GM19395 (cell line): ENCODE measurements at regions not wholly inside any gene's neighbourhood (a gene's known extent, or its start where the extent isn't known, plus 50 kb on each side); places are given as distances from the start of the nearest gene placed in this dataset.
"Not testable (repeated sequence)": the region's sequence is repeated elsewhere in the genome, so short reads cannot be mapped to it uniquely, and the experiment has no call there.

Experiments used
- ATAC-seq: cut with Tn5 transposase; IDR thresholded peaks from one replicate; pipeline ENCODE4 v1.9.1; 2021; ENCODE audit warnings: mild to moderate bottlenecking, moderate library complexity; ENCODE audit not compliant: unreplicated experiment

DNA sequence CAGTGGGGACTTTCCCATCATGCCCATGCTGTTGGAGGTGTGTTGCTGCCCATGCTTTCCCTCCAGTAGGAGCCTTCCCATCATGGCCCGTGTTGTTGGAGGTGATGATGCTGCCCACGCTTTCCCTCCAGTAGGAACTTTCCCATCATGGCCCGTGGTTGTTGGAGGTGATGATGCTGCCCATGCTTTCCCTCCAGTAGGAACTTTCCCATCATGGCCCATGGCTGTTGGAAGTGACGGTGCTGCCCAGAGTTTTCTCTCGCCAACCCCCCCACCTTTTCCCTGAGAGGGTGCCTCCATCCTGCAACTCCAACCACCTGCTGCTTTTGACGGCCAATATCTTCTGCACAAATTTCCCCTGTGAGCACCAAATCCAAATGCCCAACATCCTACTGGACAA lies 205.7 kb downstream of the TOMM20 start:
- no peak for ATAC-seq

- ATAC-seq: no peak
Observed at GRCh38 chr1:234921266-234922062, 207.2 kb downstream of the TOMM20 start.

- no peak for ATAC-seq
Observed at GRCh38 chr1:234920843-234921140, 207.8 kb downstream of the TOMM20 start.

GRCh38 chr1:234920136-234920842 lies 208.3 kb downstream of the TOMM20 start:
- no peak for ATAC-seq

DNA sequence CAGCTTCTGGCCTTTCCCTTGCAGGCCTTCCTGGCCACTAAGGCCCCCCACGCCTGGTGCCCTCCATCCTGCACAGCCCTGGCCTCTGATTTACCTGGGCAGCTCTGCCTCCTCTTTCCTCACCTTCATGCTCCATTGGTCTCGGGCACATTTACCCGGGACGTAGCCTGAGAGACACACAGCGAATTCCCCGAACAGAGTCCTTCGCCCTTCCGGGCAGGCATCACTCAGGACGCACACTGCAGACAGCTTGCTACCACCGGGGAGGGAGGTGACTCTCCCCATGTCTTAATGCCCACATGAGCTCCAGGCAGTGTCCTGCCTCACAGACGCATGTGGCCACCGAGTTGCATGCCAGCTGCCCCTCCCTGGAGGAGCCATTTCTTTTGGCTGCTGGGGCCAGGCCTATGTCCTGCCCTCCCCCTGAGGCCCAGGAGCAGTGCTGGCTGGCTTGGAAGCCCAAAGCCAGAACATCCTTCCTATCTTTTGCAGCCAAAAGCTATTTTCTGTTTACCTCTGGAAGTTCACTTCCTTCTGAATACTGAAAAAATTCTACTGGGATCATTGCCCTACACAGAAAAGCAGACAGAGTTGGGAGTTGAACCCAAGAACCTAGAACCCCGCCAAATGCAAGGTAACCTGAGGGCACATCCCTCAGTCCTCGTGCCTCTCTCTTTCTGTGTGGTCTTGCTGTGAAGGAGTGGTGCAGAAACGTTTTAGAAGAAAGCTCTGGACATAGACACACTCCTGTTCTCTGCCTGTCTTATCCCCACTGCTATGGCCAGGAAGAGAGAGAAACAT lies 209.5 kb downstream of the TOMM20 start:
- ATAC-seq: no peak

DNA sequence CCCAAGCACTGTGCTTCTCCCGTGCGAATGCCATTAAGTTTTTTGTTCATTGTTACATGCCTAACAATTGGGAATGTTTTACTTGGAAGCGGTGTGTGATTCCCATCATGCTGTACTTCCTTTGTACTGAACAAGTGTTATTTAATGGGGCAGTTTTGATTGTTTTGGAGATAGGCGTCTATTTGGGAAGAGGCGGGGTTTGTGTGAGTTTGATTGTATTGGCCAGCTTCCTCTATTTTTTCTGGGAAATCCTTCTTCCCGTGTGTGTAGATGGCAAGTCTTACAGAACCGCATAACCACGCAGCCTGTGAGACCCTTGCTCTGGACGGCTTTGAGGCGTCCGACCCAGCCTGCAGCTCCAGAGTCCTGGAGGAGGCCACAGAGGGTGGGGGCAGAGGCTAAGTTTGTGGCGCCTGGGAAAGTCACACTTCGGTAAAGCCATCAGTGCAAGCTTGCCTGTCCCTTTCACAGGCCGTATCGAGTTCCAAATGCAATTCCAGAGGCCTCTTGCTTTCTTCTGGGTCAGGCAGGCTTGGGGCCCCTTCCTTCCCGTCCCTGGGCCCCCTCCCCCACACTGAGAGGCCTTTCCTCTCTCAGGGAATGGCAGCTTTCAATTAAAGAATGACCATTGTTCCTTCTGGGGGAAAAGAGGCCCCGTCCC lies 210.3 kb downstream of the TOMM20 start:
- ATAC-seq: no peak

DNA sequence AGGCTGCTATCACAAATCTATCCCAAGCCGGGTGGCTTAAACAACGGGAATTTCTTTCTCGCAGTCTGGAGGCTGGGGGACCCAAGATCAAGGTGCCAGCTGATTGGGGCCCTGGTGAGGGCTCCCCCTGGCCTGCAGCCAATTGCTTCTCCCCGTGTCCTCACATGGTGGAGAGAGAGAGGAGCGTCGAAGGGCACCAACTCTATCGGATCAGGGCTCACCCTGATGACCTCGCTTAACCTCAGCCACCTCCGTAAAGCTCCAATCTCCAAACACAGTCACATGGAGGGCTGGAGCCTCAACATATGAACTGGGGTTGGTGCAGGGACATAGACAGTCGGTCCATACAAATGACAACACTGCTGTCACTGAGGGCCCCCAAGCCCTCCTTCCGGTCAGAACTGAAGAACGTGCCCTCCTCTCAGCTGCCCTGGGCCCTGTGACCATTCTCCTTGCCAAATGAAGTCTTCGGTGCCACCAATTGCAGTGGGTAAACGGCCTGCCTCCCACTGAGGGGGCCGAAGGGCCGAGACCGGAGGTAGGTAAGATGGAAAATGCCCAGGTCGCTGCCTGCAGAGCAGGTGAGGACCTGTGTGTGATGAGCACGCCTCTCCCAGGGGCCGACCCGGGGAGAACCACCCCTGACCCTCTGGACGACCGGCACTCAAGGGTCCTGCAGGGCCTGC lies 211.0 kb downstream of the TOMM20 start:
- no peak for ATAC-seq

- no peak for ATAC-seq
Observed at GRCh38 chr1:234916840-234917239, 211.8 kb downstream of the TOMM20 start.

DNA sequence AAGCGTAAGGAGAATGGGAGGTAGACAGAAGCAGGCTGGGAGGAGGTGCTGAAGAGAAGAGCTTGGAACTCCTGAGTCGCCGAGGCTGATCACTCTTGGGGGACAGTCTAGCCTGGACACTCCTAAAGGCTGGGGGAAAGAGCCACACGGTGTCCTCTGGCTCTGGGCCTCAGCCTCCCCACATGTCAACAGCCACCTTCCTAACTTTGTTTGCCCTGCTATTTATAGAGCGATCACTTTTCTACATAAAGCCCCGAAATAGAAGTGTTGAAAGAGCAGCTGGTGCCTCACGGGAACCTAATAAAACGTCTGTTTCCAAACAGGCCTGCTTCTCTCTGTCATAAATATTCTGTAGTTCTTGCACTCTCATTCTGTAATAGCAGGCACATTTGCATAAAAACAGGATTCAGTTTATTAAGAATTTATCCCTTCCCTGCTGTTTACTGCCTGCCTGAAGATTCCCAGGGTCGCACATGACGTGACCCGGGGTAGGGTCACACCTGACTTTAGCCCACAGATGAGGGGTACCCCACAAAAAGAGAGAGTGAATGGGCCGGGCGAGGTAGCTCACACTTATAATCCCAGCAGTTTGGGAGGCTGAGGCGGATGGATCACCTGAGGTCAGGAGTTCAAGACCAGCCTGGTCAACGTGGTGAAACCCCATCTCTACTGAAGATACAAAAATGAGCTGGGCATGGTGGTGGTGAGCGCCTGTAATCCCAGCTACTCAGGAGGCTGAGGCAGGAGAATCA lies 212.5 kb downstream of the TOMM20 start:
- no peak for ATAC-seq

DNA sequence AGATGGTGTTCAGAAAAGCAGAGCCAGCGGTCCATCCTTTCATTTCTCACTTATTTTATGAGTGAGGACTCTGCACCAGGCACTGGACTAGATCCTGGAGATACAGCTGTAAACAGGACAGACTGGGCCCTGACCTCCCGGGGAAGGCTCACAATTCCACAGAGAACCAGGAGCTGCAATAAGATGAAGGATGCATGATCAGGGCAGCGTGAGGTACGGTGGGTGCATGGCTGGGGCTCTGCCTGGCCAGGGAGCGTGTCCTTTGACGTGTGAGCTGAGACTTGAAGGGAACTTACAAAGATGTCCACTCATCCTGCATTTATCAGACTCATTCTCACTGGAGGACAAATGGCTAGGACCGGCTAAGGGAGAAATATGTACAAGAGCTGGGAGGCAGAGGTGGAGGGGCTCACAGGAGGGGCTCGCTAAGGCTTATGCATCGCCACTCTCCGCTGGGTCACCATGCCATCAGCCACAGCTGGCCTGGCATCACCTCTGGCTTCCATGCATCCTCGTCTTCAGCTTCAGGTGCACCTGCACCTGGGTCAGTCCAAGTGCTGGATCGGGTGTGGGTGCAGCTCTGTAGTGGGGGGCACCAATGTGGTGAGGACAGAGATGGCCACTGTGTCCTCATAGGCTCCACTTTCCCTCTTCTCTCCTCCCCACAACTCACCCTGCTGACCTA lies 213.9 kb downstream of the TOMM20 start:
- ATAC-seq: no peak

DNA sequence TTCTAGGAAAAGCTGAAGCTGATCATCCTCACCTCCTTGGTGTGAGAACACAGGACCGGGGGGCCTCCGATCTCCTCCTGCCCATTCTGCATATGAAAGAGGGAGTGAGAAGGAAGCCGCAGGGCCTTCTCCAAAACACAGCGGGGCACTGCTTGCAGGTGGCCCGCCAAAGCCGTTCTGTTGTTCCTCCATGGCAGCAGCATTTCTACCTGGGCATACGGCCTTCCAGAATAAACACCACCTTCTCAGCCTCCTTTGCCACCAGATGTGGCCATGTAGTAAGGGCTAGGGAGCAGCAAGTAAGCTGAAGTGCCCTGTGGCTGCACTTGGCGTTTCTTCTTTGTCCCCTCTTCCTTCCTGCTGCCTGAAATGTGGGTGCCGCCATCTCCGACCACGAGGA lies 214.9 kb downstream of the TOMM20 start:
- no peak for ATAC-seq

DNA sequence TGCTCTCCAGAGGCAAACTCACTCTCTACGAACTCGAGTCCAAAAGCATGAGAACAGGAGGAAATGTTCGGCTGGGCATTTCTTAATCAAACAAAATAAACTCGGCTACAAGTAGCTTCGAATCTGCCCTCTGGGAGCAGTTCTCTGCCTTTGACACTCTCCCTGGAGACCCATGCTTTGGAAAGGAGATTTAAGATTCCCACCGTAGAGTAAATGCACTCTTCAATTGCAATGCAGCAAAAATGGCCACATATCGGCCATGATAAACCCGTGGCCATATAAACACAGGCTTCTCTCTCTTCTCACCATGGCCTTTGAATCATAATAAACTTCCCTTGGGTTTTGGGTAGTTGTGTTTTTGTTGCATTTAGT lies 215.4 kb downstream of the TOMM20 start:
- ATAC-seq: no peak

- no peak for ATAC-seq
Observed at GRCh38 chr1:234912548-234913277, 215.9 kb downstream of the TOMM20 start.

DNA sequence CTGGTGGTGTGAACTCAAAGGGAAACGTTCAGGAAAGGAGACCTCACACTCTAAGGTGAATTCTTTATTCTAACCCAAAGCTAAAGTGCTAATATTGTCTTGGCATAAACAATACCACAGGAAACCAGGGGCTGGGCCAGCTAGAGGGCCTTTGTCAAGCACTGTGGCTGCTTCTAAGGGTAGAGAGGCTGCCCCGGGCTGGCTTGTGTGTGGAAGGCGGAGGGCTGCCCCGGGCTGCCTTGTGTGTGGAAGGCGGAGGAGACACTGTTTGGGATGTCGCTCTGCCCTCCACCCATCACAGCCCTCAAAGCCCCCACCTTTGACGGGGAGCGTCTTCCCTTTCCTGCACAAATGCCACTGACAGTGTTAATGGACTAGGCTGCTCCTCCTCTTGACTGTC lies 216.8 kb downstream of the TOMM20 start:
- ATAC-seq: no peak

- ATAC-seq: not testable (repeated sequence)
Observed at GRCh38 chr1:234911136-234911535, 217.5 kb downstream of the TOMM20 start.

GRCh38 chr1:234909851-234910250 lies 218.8 kb downstream of the TOMM20 start:
- ATAC-seq: no peak

- ATAC-seq: no peak
Observed at GRCh38 chr1:234909307-234909810, 219.3 kb downstream of the TOMM20 start.

DNA sequence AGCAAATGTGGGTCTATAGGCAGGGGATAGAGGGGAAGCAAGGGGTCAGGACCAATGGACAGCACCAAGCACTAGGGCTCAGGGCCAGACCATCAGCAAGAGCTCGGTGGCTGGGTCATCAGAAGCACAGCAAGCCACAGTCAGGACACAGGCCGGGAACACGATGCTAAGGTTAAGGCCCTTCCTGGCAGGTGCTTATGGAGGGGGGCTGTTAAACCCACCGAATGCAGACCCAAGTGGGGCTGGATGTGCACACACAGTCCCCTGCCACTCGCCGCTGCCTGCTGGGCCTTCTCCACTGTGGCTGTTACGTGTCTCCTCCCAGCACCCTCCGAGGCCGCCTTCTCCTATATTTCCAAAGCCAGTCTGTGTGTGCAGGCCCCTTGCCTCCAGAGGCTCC lies 220.1 kb downstream of the TOMM20 start:
- no peak for ATAC-seq
